Fibroblast of gingiva (primary cell): ENCODE measurements at regions not wholly inside any gene's neighbourhood (a gene's known extent, or its start where the extent isn't known, plus 50 kb on each side); places are given as distances from the start of the nearest gene placed in this dataset.
A peak's percentile ranks its signal among the peaks of the same experiment; 100 is the strongest.

Experiments used
- DNase-seq: peaks from one replicate; pipeline ENCODE4 v3.0.0-alpha.2; 2011; ENCODE audit warnings: low read depth

GRCh38 chr12:91355150-91356006 lies 172.8 kb upstream of the DCN start:
- DNase-seq, result peak; percentile 70

DNA sequence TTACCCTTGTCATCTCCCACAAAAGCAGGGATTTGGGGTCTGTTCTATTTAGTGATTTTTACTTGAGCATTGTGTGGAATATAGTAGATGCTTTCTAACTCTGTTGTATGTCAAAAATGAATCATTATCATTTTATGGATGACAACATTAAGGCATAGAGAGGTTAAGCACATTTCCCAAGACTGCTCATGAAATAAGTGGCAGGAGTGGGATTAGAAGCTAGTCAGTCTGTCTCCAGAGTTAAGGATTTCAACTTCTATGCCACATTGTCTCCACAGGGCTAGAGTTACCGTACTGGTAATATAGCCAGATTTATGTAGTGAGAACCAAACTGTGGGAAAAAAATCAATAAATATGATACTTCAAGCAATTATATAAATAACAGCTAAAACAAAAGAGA lies 170.6 kb upstream of the DCN start:
- DNase-seq, result no peak

DNA sequence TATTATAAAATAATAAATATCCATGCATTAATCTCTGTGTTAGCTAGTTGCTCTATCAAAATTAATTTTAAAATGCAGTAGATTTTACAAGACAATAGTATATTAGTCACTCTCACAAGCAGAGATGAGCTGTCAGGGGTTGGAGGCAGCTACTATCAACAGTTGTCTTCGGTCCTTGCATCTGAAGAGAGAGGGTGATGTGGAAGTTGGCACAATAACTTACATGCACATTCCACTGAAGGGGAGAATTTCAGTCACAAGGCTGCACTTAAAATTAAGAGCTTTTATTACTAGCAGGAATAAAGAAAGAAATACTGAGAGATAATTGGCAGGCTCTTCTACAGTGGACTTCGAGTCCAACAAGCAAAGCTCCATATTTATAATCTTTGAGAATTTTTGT lies 166.9 kb upstream of the DCN start:
- peak; percentile 14 for DNase-seq

DNA sequence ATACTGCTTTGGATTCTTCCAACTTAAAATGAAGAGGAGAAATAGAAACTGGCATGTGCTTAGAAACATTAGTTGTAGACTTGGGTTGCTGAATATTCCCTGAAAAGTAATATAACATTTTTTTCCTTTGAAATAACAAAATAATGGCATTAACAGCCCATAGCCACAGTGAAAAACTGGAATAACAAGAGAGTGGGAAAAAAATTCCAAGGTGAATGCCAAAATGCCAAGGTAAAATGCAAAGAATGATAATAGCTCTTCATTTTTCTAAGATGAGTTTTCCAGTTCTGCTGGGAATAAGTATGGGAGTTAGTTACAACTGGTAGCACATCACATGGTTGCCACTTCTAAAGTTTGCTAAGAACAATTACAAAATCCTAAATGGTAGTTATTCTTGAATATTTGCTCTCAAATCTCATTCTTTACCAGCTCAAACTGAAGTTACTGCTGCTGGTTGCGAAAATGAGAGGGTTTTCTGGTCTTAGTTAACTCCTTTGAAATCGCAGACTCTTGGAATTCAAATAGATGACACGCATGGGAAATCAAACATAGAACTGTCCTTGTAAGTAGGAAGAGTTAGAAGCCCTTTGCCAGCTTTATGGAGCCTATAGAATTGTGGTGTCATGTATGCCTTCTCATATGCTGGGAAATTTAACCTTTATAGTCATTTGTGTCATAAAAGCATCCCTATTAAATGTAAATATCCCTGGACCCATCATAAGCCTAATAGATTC lies 165.0 kb upstream of the DCN start:
- DNase-seq, result peak; percentile 75

- DNase-seq, result no peak
Observed at GRCh38 chr12:91346827-91347226, 164.2 kb upstream of the DCN start.

GRCh38 chr12:91344408-91344807 lies 161.8 kb upstream of the DCN start:
- no peak for DNase-seq

DNA sequence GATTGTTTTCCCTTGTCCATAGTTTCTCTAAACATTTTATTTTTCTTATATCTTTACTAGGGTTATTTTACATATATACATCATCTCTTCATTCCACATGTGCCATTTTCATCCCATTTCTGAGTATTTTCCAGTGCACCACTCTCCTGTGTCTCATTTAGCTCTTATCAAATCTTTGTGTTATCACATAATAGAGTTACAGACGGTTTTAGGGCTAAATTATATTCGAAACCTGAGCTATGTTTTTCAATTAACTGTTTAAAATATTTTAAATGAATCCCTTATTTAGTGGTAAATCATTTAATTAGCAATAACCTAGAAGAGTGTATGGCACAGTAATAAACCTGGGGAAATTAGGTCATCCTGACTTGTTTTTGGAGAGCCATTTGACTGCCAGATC lies 160.4 kb upstream of the DCN start:
- DNase-seq, result no peak

- peak; percentile 9 for DNase-seq
Observed at GRCh38 chr12:91339106-91339505, 156.5 kb upstream of the DCN start.

DNA sequence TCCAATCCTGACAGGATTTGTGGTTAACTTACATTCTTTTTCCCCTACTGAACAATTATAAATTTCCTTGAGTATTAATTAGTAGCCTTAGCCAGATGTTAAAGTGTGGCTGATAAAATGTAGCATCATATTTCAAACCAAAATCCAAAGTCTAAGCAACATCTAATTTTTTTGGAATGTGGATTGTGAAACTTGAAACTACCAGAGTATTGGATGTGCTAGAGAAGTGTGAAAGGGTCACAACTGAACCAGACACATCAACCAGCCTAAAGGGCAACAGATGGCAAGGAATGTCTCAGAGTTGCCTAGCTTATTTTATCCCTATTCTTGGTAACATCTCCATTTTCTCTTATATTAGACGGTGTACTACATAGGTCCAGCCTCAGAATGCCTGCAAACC lies 153.1 kb upstream of the DCN start:
- DNase-seq, result peak; percentile 51

- no peak for DNase-seq
Observed at GRCh38 chr12:91333966-91334365, 151.3 kb upstream of the DCN start.

DNA sequence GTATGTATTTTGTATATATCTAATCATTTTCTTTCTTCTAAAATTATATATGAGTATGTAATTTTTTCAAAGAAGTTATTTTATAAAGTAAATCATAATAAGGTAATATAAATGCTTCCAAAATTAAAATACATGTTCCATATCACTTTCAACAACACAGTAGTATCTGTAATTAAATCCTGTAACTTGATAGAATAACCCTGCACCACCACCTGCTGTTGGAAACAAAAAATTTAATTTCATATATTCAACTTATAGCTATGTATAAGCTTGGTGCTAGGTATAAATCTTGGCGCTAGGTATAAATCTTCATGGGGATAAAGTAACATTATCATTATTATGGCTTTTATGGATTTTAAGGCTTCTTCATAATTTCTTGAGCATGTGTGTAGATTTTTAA lies 149.7 kb upstream of the DCN start:
- peak; percentile 12 for DNase-seq

DNA sequence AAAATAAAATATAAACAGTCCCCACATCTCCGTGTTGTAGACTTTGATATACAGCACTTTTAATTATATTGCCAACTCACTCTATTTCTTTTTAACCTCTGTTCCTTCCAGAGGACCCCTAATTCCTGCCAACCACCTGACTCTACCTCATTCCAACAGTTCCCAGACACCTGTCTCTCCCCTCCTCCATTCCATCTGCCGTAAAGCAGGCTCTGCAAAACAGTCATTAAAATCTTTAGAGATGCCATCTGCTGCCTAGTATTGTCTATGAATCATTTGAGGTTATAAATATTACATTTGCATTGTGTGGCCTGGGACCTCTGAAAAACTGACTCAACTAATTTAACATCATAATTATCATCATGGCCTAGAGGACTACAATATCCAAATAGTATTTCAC lies 148.8 kb upstream of the DCN start:
- no peak for DNase-seq

DNA sequence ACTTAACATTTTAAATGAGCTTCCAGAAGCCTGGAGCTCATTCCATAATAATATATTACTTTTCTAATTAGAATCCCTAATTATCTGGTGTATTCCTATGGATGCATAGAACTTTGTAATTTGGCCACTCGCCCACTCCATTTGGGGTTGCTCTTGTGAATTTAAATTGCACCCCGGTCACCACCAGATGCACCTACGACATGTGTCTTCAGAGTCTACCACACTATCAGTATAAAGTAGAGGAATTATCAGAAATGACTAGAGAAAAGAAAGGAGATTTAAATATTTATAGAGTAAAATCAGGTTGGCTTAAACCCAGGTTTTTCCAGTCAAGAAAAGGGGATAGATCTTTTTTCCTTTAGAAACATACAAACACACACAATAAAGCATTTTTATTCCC lies 145.8 kb upstream of the DCN start:
- DNase-seq, result no peak

DNA sequence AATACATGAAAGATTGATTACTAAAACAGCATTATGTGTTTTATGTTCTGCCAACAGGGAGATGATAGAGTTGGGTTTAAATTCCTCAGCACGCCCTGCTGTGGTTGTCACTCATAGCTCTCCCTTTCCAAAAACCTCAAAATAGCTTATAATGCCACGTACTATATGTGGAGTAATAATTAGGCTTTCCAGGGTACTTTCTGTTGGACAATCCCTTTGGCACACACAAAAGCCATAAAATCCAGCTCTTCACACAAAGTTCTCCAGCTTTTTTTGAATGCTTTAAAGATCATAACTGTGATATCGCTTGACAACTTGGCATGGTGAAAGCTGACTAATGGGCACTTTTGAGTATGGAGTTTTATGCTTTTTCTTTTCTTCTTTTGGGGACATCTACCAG lies 145.3 kb upstream of the DCN start:
- DNase-seq, result peak; percentile 54

GRCh38 chr12:91327131-91327530 lies 144.5 kb upstream of the DCN start:
- DNase-seq, result peak; percentile 34

- peak; percentile 65 for DNase-seq
Observed at GRCh38 chr12:91326058-91327027, 143.7 kb upstream of the DCN start.

- DNase-seq, result no peak
Observed at GRCh38 chr12:91320999-91321398, 138.4 kb upstream of the DCN start.

- DNase-seq, result no peak
Observed at GRCh38 chr12:91319071-91319760, 136.6 kb upstream of the DCN start.

- DNase-seq, result no peak
Observed at GRCh38 chr12:91317306-91317705, 134.7 kb upstream of the DCN start.

- peak; percentile 68 for DNase-seq
Observed at GRCh38 chr12:91316907-91317269, 134.3 kb upstream of the DCN start.

DNA sequence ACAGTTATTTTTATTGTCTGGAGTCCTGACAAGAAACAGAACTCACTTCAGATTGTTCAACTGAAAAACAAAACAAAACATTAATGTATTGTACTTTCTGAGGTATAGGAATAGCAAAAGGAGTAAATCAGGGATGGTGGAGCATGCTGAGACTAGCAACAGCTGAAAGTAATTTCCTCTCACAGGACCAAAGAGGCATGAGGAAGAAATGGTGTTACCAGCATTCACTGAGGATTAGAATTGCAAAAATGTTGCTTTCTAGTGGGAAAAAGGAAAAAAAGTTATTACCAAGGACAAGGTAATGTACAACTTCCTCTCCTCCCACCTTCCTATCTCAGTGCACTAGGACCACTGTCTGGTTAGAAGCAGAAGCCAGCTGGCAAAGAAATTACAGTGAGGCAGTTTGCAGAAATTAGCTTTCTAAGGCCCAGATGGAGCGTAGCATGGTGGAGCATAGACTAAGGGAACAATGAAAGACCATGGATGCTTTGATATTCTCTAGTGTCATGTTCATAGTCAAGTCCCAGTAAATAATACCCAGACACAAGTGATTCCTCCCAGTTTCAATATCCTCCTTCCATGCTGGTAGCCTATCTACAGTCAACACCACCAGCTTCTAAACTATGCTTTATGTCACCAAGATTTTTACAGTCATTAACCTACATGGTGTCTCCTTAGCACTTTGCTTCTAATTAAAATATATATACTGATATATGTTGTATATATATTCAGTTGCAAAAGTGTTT lies 133.7 kb upstream of the DCN start:
- DNase-seq, result peak; percentile 11
